ENCODE measurements at regions not wholly inside any gene's neighbourhood (a gene's known extent, or its start where the extent isn't known, plus 50 kb on each side); places are given as distances from the start of the nearest gene placed in this dataset.

DNA sequence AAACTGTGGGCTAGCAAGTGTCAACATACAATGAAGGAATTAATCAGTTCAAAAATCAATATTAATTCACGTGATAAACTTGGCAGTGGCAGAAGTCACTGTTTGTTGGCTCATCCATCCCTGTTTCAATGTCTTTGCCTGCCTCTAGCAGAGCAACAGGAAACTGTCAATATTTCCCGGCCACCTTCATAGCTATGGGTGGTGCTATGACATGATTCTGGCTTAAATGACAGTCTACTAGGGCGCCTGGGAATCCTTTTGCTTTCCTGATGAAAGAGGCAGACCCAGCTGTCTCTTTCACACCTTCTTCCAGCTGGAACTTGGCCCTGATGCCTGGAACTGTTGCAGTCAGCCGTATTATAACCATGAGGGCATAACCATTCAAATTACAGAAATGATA, 72.1 kb upstream of the DNAH5 start:
- no peak for DNase-seq

DNA sequence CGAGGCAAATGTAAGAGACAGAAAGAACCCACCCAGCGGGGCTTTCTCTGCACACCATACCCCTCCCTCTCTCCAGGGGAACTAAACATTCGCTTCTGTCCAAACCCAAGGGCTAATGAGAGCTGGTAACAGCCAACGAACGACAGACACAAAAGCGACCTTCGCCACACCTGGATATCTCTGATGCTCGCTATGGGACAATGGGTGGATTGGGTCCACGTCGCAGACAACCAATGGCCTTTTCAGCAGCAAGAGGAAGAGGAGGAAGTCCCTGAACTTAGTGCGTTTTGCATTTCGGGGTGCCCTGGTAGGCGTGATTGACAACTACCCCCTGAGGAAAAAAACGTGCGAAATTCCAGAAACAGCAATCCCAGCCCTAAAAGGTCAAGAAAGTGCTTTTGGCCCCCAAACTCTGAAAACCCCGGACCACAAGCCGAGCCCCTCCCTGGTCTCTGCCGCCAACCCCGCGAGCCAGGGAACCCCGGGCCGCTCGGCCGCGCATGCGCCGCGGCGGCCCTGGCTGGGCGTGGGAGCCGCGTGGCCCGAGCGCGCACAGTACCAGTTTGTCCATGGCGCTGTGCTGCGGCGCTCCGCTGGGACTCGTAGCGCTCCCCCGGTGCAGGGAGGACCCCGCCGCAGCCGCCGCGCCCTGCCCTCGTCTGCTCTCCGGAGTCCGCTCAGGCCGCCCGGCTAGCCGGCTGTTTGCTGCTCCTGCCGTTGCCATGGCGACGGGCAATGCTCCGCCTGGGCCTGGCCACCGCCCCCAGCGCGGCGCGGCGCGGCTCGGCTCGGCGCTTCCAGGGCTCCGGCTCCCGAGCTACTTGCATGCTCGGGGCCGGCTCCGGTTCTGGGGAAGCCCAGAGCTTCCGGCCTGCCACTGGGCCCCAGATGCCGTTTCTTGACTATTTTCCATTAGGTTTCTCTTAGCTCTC, 66.9 kb upstream of the DNAH5 start:
- DNase-seq: peak; percentile 85

DNA sequence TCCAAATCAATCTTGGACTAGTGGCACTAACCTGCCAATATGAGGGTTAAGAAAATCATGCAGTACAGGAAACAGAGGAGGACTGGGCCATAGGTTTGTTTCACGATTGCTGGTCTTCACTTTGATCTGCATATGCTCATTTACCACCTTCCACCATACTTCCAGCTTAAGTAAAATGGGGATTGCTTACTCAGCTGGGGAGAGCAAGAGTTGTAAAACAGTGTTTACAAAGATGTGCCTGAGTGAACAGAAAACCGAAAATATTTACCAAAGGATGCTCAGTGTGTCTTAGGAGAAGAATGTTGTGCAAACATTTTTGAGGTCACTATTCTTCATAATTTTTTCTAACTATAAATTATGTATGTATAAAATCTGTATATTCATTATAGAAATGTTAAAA, 65.1 kb upstream of the DNAH5 start:
- DNase-seq: no peak

DNA sequence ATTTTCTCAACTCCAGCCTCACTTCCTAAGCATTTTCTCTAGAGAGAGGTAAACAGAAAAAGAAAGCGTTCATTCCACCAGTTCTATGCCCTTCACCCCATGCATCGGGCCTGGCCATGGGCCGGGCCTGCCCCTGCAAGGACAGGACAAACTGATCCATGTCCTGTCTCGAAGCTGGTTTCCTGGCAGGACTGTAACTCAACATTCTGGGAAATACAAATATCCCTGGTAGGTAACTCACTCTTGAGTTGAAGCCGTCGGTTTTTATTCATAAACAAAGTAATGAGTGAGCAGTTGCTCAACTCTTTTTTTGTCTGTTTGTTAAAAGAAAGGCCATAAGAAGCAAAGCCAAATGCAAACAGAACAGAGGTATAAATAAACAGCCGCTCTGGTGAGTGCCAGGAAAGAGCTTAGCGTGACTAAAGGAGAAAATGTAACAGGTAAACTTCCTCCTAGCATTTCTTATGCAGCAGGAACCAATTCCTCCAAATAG, 64.4 kb upstream of the DNAH5 start:
- DNase-seq: no peak

DNA sequence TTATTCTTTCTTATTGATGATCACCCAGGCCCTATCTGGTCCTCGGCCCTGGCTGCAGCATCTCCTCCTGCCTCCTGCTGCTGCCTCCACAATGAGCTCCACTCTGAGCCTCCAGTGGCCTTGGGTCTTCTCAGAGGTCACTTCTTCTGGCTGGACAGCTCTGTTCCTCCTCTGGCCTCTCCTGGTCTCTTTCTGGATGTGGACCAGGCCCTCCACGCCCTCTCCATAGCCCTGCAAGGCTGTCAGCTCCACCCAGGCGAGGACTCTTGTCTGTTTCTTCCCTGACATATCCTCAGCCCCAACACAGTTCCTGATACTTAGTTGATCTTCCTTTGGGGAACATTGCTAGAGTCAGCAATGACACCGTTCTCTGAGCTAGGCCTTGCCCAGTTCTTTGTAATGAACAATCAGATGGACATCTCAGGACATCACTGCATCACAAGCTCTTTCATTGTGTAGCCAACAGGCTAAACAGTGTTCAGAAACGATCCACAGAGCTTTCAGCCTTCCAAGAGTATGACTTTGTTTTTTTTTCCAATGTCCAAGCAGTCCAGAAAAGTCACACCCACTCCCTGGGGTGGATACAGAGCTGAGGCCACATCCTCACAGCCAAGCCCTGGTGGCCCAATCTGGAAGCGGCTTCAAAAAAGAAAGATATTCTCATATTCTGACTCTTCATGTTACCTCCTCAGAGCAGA, 62.5 kb upstream of the DNAH5 start:
- DNase-seq: peak; percentile 56

DNA sequence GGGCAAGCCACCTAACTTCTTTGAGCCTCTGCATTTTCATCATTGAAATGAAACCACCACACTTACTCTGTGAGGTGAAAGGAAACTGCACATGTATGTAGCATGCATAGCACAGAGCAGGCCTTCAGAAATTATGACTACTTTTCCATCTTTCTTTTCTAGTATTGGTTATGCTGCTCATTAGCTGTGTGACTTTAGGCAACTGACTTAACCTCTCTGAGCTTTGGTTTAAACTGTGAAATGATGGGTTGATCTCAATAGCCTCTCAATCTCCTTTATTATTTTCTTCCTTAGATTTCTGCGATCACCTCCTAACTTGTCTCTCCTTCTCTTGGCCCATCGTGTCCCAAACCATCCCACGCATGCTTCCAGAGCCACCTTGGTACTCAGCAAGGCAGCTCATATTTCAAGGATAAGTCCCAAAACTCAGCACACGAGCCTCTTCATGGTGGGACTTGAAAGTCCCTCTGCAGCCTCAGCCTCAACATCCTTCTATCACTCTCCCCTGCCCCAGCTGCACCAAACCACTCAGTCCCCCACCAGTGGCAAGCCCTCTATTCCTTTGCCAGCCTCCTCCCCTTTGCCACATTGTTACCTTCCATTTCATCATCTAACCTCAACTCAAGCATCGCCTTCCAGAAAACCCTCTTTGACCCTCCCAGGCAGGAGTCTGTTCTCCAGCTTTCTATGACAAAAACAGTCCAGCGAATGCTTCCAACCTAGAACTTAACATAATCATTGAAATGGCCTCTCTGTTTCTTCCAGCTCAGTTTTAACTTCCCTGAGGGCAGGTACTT, 60.3 kb upstream of the DNAH5 start:
- DNase-seq: no peak

DNA sequence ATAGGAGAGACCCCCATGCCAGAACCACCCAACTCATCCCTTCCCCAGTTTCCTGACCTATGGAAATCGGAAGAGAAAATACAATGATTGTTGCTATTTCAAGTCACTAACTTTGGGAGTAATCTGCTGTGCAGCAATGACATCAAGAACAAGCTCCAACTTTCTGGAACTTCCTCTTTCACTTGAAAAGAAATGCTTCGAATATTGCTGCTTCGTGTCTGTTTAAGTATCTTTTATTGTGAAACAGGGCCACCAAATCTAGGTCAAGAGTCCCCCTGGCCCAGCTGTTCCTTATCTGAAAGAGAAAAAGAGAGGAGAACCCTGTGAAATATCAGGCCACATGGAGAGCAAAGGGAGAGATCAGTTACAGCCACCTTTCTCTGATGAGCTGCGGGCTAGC, 59.4 kb upstream of the DNAH5 start:
- DNase-seq: no peak

DNA sequence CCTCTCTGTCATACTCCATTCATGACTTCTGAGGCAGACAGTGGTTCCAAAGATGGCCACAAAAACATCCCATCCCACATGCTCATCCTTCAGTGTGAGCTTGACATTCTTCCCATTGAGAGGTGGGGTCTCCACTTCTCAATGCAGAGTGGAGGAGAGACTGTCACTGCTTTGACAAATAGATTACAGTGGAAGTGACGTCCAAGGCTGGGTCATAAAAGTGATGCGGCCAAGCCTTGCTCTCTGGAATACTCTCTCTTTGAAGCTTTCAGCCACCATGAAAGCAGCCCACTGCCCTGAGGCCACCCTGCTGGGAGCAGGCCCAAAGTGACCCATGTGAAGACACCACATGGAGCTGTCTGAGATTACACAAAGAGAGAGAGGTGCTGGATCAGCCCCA, 59.0 kb upstream of the DNAH5 start:
- no peak for DNase-seq

DNA sequence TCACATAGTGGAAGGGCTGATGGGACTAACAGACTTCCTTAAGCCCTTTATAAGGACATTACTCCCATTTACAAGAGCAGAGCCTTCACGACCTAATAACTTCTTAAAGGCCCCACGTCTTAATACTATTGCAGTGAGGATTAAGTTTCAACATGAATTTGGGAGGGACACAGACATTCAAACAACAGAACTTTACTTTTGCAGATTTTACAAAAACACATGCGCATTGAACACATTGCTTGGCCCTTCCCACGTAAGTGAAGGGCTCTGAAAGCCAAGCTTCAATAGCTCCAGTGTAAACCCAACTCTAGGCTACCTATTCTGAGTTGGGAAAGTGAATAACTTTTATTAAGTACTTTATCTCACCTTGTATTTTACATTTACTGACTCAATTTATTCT, 53.8 kb upstream of the DNAH5 start:
- DNase-seq: no peak

DNA sequence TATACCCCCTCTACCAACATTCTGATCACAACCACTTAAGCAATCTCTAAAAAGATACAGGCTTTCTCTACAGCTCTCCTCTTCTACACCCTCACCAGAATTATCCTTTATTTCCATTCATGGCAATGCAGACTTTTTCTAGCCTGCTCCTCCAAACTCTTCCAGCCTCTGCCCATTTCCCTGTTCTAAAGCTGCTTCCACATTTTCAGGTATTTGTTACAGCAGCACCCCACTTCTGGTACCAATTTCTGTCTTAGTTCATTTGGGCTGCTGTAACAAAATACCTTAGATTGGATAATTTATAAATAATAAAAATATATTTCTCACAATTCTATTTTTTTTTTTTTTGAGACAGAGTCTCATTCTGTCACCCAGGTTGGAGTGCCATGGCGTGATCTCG, 53.0 kb upstream of the DNAH5 start:
- DNase-seq: no peak

DNA sequence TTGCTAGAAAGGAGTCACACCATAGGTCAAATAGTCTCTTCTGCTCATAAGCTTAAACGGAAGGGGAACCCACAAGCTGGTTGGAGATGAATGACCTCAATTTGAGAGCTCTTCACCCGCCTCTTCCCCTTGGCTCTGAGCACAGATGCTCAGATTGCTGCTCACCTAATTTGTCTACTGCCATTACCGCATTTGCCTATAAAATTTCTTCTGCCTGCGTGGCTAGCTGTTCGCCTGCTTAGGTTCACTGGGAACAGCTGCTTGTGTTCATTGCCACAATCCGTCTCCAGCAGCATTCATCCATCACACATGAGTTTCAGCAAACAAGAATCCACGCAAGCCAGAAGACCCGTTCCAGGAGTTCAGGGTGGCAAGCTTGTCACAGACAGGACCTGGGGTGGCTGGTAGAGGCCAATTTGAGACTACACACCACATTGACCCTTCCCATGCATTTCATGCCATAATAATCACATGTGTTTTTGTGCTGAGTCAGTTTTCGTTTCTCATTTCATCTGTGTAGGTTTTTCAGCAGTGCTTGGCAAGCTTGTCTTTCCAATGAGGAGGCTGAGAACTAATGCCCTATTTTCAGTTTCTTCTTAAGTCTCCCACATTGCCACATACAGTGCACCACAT, 50.2 kb upstream of the DNAH5 start:
- DNase-seq: no peak

Data from hindlimb muscle (tissue), 1 donor.